ENCODE measurements at regions not wholly inside any gene's neighbourhood (a gene's known extent, or its start where the extent isn't known, plus 50 kb on each side); places are given as distances from the start of the nearest gene placed in this dataset.
"Not testable (repeated sequence)": the region's sequence is repeated elsewhere in the genome, so short reads cannot be mapped to it uniquely, and the experiment has no call there.

GRCh38 chr2:35522450-35522849 is 833.1 kb upstream of the CRIM1 start:
- no peak for DNase-seq

GRCh38 chr2:35510636-35511035 is 844.9 kb upstream of the CRIM1 start:
- DNase-seq = no peak

- no peak for DNase-seq
These were observed 847.0 kb upstream of the CRIM1 start for GRCh38 chr2:35508601-35509000.

GRCh38 chr2:35504419-35504818 is 851.2 kb upstream of the CRIM1 start:
- no peak for DNase-seq

GRCh38 chr2:35503738-35504199 is 851.8 kb upstream of the CRIM1 start:
- DNase-seq = no peak

GRCh38 chr2:35503311-35503710 is 852.3 kb upstream of the CRIM1 start:
- DNase-seq = no peak

GRCh38 chr2:35501076-35501475 is 854.5 kb upstream of the CRIM1 start:
- DNase-seq = no peak

GRCh38 chr2:35496022-35496421 is 859.6 kb upstream of the CRIM1 start:
- no peak for DNase-seq

GRCh38 chr2:35495182-35495581 is 860.4 kb upstream of the CRIM1 start:
- DNase-seq = no peak

GRCh38 chr2:35478121-35478520 is 877.5 kb upstream of the CRIM1 start:
- not testable (repeated sequence) for DNase-seq

GRCh38 chr2:35468245-35468644 is 887.3 kb upstream of the CRIM1 start:
- no peak for DNase-seq

GRCh38 chr2:35463805-35464596 is 891.6 kb upstream of the CRIM1 start:
- DNase-seq = no peak

GRCh38 chr2:35462226-35462998 is 893.2 kb upstream of the CRIM1 start:
- DNase-seq = no peak

GRCh38 chr2:35461406-35461805 is 894.2 kb upstream of the CRIM1 start:
- DNase-seq = no peak

GRCh38 chr2:35454966-35455638 is 900.5 kb upstream of the CRIM1 start:
- DNase-seq = no peak

GRCh38 chr2:35447821-35448220 is 907.8 kb upstream of the CRIM1 start:
- no peak for DNase-seq

GRCh38 chr2:35447215-35447614 is 908.4 kb upstream of the CRIM1 start:
- DNase-seq = no peak

- DNase-seq = no peak
These were observed 912.5 kb upstream of the CRIM1 start for GRCh38 chr2:35443087-35443486.

- DNase-seq = not testable (repeated sequence)
These were observed 914.0 kb upstream of the CRIM1 start for GRCh38 chr2:35441575-35441974.

GRCh38 chr2:35440308-35440707 is 915.3 kb upstream of the CRIM1 start:
- not testable (repeated sequence) for DNase-seq

GRCh38 chr2:35436893-35437292 is 918.7 kb upstream of the CRIM1 start:
- not testable (repeated sequence) for DNase-seq

- DNase-seq = no peak
These were observed 927.0 kb upstream of the CRIM1 start for GRCh38 chr2:35428548-35428947.

- DNase-seq = no peak
These were observed 934.1 kb upstream of the CRIM1 start for GRCh38 chr2:35421485-35421884.

- DNase-seq = no peak
These were observed 938.3 kb upstream of the CRIM1 start for GRCh38 chr2:35417293-35417692.
